H54 (cell line): ENCODE measurements at regions not wholly inside any gene's neighbourhood (a gene's known extent, or its start where the extent isn't known, plus 50 kb on each side); places are given as distances from the start of the nearest gene placed in this dataset.

Experiments used
- DNase-seq: peaks from one replicate; pipeline ENCODE4 v3.0.0; 2011; ENCODE audit warnings: low spot score, mixed read lengths; ENCODE audit not compliant: insufficient read length
- FAIRE-seq: peaks from 3 replicates; lab custom pipeline; 2011; peaks lifted over from hg19 to GRCh38; lab: Jason Lieb, UNC
- POLR2A ChIP-seq: IDR thresholded peaks from 2 replicates; pipeline ENCODE4 v1.6.1; 2011; ENCODE audit warnings: low read depth, mild to moderate bottlenecking, low read length

- no peak for DNase-seq
- FAIRE-seq = no peak
Observed at GRCh38 chr10:27599546-27599945, 95.4 kb downstream of the RAB18 start.

GRCh38 chr10:27600930-27601329, 96.8 kb downstream of the RAB18 start:
- DNase-seq = no peak
- FAIRE-seq = no peak
- no peak for TF ChIP-seq POLR2A

More at GRCh38 chr10:27599546-27599945, 95.4 kb downstream of the RAB18 start:
- no peak for TF ChIP-seq POLR2A

- no peak for DNase-seq
- TF ChIP-seq POLR2A = no peak
- FAIRE-seq = no peak
Observed at GRCh38 chr10:27601503-27601902, 97.4 kb downstream of the RAB18 start.

GRCh38 chr10:27601946-27602538, 97.9 kb downstream of the RAB18 start:
- FAIRE-seq (no peak), DNase-seq (no peak)
- no peak for TF ChIP-seq POLR2A

- no peak for TF ChIP-seq POLR2A
- no peak for DNase-seq
- FAIRE-seq = no peak
Observed at GRCh38 chr10:27603104-27603503, 99.0 kb downstream of the RAB18 start.

- FAIRE-seq (no peak), DNase-seq (no peak)
- TF ChIP-seq POLR2A = no peak
Observed at GRCh38 chr10:27605318-27605717, 101.2 kb downstream of the RAB18 start.

GRCh38 chr10:27607591-27607990, 103.5 kb downstream of the RAB18 start:
- FAIRE-seq (no peak), DNase-seq (no peak)
- TF ChIP-seq POLR2A = no peak

GRCh38 chr10:27611236-27611635, 107.1 kb downstream of the RAB18 start:
- peak; percentile 19 for DNase-seq
- no peak for FAIRE-seq
- no peak for TF ChIP-seq POLR2A

- FAIRE-seq (no peak), DNase-seq (no peak)
- TF ChIP-seq POLR2A = no peak
Observed at GRCh38 chr10:27611744-27612550, 107.8 kb downstream of the RAB18 start.

GRCh38 chr10:27612551-27613035, 108.5 kb downstream of the RAB18 start:
- no peak for DNase-seq
- no peak for FAIRE-seq
- TF ChIP-seq POLR2A = no peak

GRCh38 chr10:27614776-27615175, 110.7 kb downstream of the RAB18 start:
- FAIRE-seq = no peak
- no peak for TF ChIP-seq POLR2A

GRCh38 chr10:27618036-27618615, 114.0 kb downstream of the RAB18 start:
- FAIRE-seq (no peak), DNase-seq (no peak)
- TF ChIP-seq POLR2A = no peak

More at GRCh38 chr10:27614776-27615175, 110.7 kb downstream of the RAB18 start:
- no peak for DNase-seq

- TF ChIP-seq POLR2A = no peak
Observed at GRCh38 chr10:27618906-27619305, 114.8 kb downstream of the RAB18 start.

GRCh38 chr10:27619329-27619728, 115.2 kb downstream of the RAB18 start:
- DNase-seq = no peak
- no peak for TF ChIP-seq POLR2A
- no peak for FAIRE-seq

More at GRCh38 chr10:27618906-27619305, 114.8 kb downstream of the RAB18 start:
- no peak for FAIRE-seq
- DNase-seq = no peak
